Calu3 (cell line): ENCODE measurements at regions not wholly inside any gene's neighbourhood (a gene's known extent, or its start where the extent isn't known, plus 50 kb on each side); places are given as distances from the start of the nearest gene placed in this dataset.

Source experiments
- BruUV-seq: library from RNA; stranded (reverse); fragments of 400-500 nt; replicated peaks from 2 replicates; lab custom pipeline; 2021; lab: Mats Ljungman, UMichigan
- CTCF ChIA-PET: fragments of 300-600 bp; sonication (Branson Sonifier 250); formaldehyde crosslinking; loops from one replicate; lab custom pipeline; 2022; ENCODE audit warnings: antibody characterized with exemption; lab: Charles Lee
- DNase-seq: peaks from one replicate; pipeline ENCODE4 v3.0.0; 2022
- H3K27ac Mint-ChIP-seq: one replicate; pipeline ENCODE4 v1.8.0; 2022; ENCODE audit warnings: mixed read lengths; ENCODE audit not compliant: unreplicated experiment
- H3K27me3 Mint-ChIP-seq: one replicate; pipeline ENCODE4 v1.8.0; 2022; ENCODE audit warnings: mixed read lengths; ENCODE audit not compliant: unreplicated experiment
- H3K36me3 Mint-ChIP-seq: one replicate; pipeline ENCODE4 v1.8.0; 2022; ENCODE audit warnings: mild to moderate bottlenecking, moderate library complexity, mixed read lengths; ENCODE audit not compliant: insufficient read depth, unreplicated experiment
- H3K4me1 Mint-ChIP-seq: one replicate; pipeline ENCODE4 v1.8.0; 2022; ENCODE audit warnings: mild to moderate bottlenecking, low read depth, mixed read lengths; ENCODE audit not compliant: unreplicated experiment
- H3K4me3 Mint-ChIP-seq: one replicate; pipeline ENCODE4 v1.8.0; 2022; ENCODE audit warnings: mild to moderate bottlenecking, low read depth, moderate library complexity, mixed read lengths; ENCODE audit not compliant: unreplicated experiment
- H3K9me3 Mint-ChIP-seq: one replicate; pipeline ENCODE4 v1.8.0; 2022; ENCODE audit warnings: low read depth, mixed read lengths; ENCODE audit not compliant: unreplicated experiment
- CTCF ChIP-seq: fragments of 200-600 bp; IDR thresholded peaks from one replicate; pipeline ENCODE4 v1.8.0; 2022; ENCODE audit warnings: antibody characterized with exemption; ENCODE audit not compliant: unreplicated experiment
- intact Hi-C: fragments of 100-400 bp; cut with micrococcal nuclease; formaldehyde crosslinking; loops from one replicate; pipeline ENCODE4 v1.10.0; 2022; ENCODE audit not compliant: unreplicated experiment

- no TSS peak for BruUV-seq
- DNase-seq = no peak
- Mint-ChIP-seq H3K4me1 (no peaks in the 10 kb centered on the region), H3K4me3 (no peak overlapping the region), H3K9me3 (no peaks in the 10 kb centered on the region), H3K36me3 (no peaks in the 10 kb centered on the region), H3K27me3 (no peaks in the 10 kb centered on the region), H3K27ac (no peak overlapping the region)
- TF ChIP-seq CTCF = no peak
- intact Hi-C loops = no loop called here
- CTCF ChIA-PET = no interaction called here
Observed at GRCh38 chr2:145277922-145278321, 758.0 kb upstream of the ZEB2 start.

GRCh38 chr2:145273840-145274239 lies 753.9 kb upstream of the ZEB2 start:
- Mint-ChIP-seq H3K27me3 (no peaks in the 10 kb centered on the region), H3K27ac (no peak overlapping the region), H3K4me1 (no peaks in the 10 kb centered on the region), H3K36me3 (no peaks in the 10 kb centered on the region), H3K4me3 (no peak overlapping the region), H3K9me3 (no peaks in the 10 kb centered on the region)
- CTCF ChIA-PET = no interaction called here
- intact Hi-C loops = no loop called here
- TF ChIP-seq CTCF = no peak
- no TSS peak for BruUV-seq
- DNase-seq = no peak

GRCh38 chr2:145268931-145269330 lies 749.0 kb upstream of the ZEB2 start:
- no TSS peak for BruUV-seq

GRCh38 chr2:145267451-145267850 lies 747.5 kb upstream of the ZEB2 start:
- Mint-ChIP-seq H3K27me3 (no peaks in the 10 kb centered on the region), H3K36me3 (no peaks in the 10 kb centered on the region), H3K4me1 (no peaks in the 10 kb centered on the region), H3K27ac (no peak overlapping the region), H3K4me3 (no peak overlapping the region), H3K9me3 (no peaks in the 10 kb centered on the region)
- TF ChIP-seq CTCF = no peak
- CTCF ChIA-PET = interaction anchor here (0.6 kb wide), 1 partner anchor 749 kb away, joined by 11 read pairs; no protein-coding TSS in a partner anchor
- intact Hi-C loops = no loop called here
- DNase-seq = no peak
- BruUV-seq = no TSS peak

More at GRCh38 chr2:145268931-145269330, 749.0 kb upstream of the ZEB2 start:
- no peak for TF ChIP-seq CTCF
- no peaks in the 10 kb centered on the region for H3K36me3 Mint-ChIP-seq
- no peak overlapping the region for H3K27ac Mint-ChIP-seq
- DNase-seq = no peak
- intact Hi-C loops = no loop called here
- no peak overlapping the region for H3K4me3 Mint-ChIP-seq
- CTCF ChIA-PET = no interaction called here
- H3K4me1 Mint-ChIP-seq = no peaks in the 10 kb centered on the region
- H3K27me3 Mint-ChIP-seq = no peaks in the 10 kb centered on the region
- no peaks in the 10 kb centered on the region for H3K9me3 Mint-ChIP-seq
